Left forelimb (tissue), 1 donor: ENCODE measurements at regions not wholly inside any gene's neighbourhood (a gene's known extent, or its start where the extent isn't known, plus 50 kb on each side); places are given as distances from the start of the nearest gene placed in this dataset.
"Not testable (repeated sequence)": the region's sequence is repeated elsewhere in the genome, so short reads cannot be mapped to it uniquely, and the experiment has no call there.

Experiments
- DNase-seq: peaks from one replicate; pipeline ENCODE4 v3.0.0-alpha.2; 2018; ENCODE audit warnings: low spot score

GRCh38 chr17:71864755-71865154, 256.1 kb upstream of the SOX9 start:
- DNase-seq, result no peak

GRCh38 chr17:71866095-71866494, 254.7 kb upstream of the SOX9 start:
- DNase-seq, result no peak

- DNase-seq, result no peak
Measured at GRCh38 chr17:71869293-71869692, 251.5 kb upstream of the SOX9 start.

- DNase-seq, result no peak
Measured at GRCh38 chr17:71869841-71870545, 250.8 kb upstream of the SOX9 start.

- DNase-seq, result no peak
Measured at GRCh38 chr17:71870546-71870862, 250.3 kb upstream of the SOX9 start.

GRCh38 chr17:71872843-71873485, 247.9 kb upstream of the SOX9 start:
- DNase-seq, result no peak

- DNase-seq, result not testable (repeated sequence)
Measured at GRCh38 chr17:71874773-71875172, 246.0 kb upstream of the SOX9 start.

GRCh38 chr17:71878271-71878670, 242.5 kb upstream of the SOX9 start:
- no peak for DNase-seq

- no peak for DNase-seq
Measured at GRCh38 chr17:71878998-71879397, 241.8 kb upstream of the SOX9 start.

GRCh38 chr17:71881041-71881440, 239.8 kb upstream of the SOX9 start:
- no peak for DNase-seq

- DNase-seq, result no peak
Measured at GRCh38 chr17:71881581-71881980, 239.2 kb upstream of the SOX9 start.

GRCh38 chr17:71883258-71883657, 237.6 kb upstream of the SOX9 start:
- no peak for DNase-seq

GRCh38 chr17:71883845-71884244, 237.0 kb upstream of the SOX9 start:
- no peak for DNase-seq

GRCh38 chr17:71885662-71886061, 235.2 kb upstream of the SOX9 start:
- DNase-seq, result no peak

GRCh38 chr17:71899317-71899716, 221.5 kb upstream of the SOX9 start:
- DNase-seq, result no peak

- no peak for DNase-seq
Measured at GRCh38 chr17:71900621-71901229, 220.1 kb upstream of the SOX9 start.

- no peak for DNase-seq
Measured at GRCh38 chr17:71902894-71903506, 217.8 kb upstream of the SOX9 start.

GRCh38 chr17:71905376-71906031, 215.3 kb upstream of the SOX9 start:
- no peak for DNase-seq

GRCh38 chr17:71909155-71909554, 211.7 kb upstream of the SOX9 start:
- no peak for DNase-seq

- no peak for DNase-seq
Measured at GRCh38 chr17:71910002-71910401, 210.8 kb upstream of the SOX9 start.

GRCh38 chr17:71914042-71914441, 206.8 kb upstream of the SOX9 start:
- no peak for DNase-seq

- no peak for DNase-seq
Measured at GRCh38 chr17:71914812-71915211, 206.0 kb upstream of the SOX9 start.

- DNase-seq, result no peak
Measured at GRCh38 chr17:71917715-71918114, 203.1 kb upstream of the SOX9 start.
